A549 (cell line): ENCODE measurements at regions not wholly inside any gene's neighbourhood (a gene's known extent, or its start where the extent isn't known, plus 50 kb on each side); places are given as distances from the start of the nearest gene placed in this dataset.

Source experiments
- ATAC-seq, 2 experiments: fragments of 200-7000 bp in 1 of 2; fragments of >200 bp in 1 of 2; cut with Nextera tagmentation in 1 of 2; cut with Tn5 transposase in 1 of 2; 3 replicates each; pipeline versions ENCODE4 v1.8.0 to v1.9.1; 2018 to 2020; ENCODE audit warnings: mild to moderate bottlenecking in 1 of 2, moderate library complexity in 1 of 2
- CTCF ChIA-PET: fragments of 300-600 bp; sonication (Branson Sonifier 250); formaldehyde crosslinking; extraction: SDS; loops from one replicate; lab custom pipeline; 2021; ENCODE audit warnings: antibody characterized with exemption, inconsistent platforms; lab: Yijun Ruan, JAX
- POLR2A ChIA-PET: fragments of 350-600 bp; formaldehyde crosslinking; extraction: SDS; loops from one replicate; lab custom pipeline; 2021; ENCODE audit warnings: antibody characterized with exemption, inconsistent platforms; lab: Yijun Ruan, JAX
- DNase-seq, 2 experiments: peaks; one replicate each; pipeline versions ENCODE4 v3.0.0 to v3.0.0-alpha.2; 2011 to 2016; ENCODE audit warnings: low read depth in 1 of 2, low spot score in 1 of 2
- FAIRE-seq: peaks from 2 replicates; lab custom pipeline; 2011; peaks lifted over from hg19 to GRCh38; lab: Jason Lieb, UNC
- H3K27ac ChIP-seq, 2 experiments: fragments of >200 bp; sonication (Bioruptor Twin); formaldehyde crosslinking; 3 replicates each; pipeline ENCODE4 v1.5.1; 2016 to 2017
- H3K4me1 ChIP-seq: fragments of >200 bp; sonication (Bioruptor Twin); formaldehyde crosslinking; 3 replicates; pipeline ENCODE4 v1.6.1; 2016
- H3K4me2 ChIP-seq: fragments of >200 bp; sonication (Bioruptor Twin); formaldehyde crosslinking; 3 replicates; pipeline ENCODE4 v1.6.1; 2016
- H3K4me3 ChIP-seq: fragments of >200 bp; sonication (Bioruptor Twin); formaldehyde crosslinking; 3 replicates; pipeline ENCODE4 v1.5.1; 2016
- H3K9me3 ChIP-seq: fragments of >200 bp; sonication (Bioruptor Twin); formaldehyde crosslinking; 3 replicates; pipeline ENCODE4 v1.6.1; 2016
- CTCF ChIP-seq: fragments of >200 bp; sonication (Bioruptor Twin); formaldehyde crosslinking; IDR thresholded peaks from 3 replicates; pipeline ENCODE4 v1.5.1; 2016
- E2F6 ChIP-seq: IDR thresholded peaks from 2 replicates; pipeline ENCODE4 v1.6.1; 2012; ENCODE audit warnings: low read depth, borderline replicate concordance
- EHF ChIP-seq: fragments of 250-450 bp; sonication (Bioruptor Pico); IDR thresholded peaks from 2 replicates; pipeline ENCODE4 v1.5.0; 2020; ENCODE audit warnings: mild to moderate bottlenecking
- ESRRA ChIP-seq: fragments of 150-350 bp; IDR thresholded peaks from 2 replicates; pipeline ENCODE4 v1.6.1; 2014; ENCODE audit warnings: mild to moderate bottlenecking, low read length, borderline replicate concordance
- FOSL2 ChIP-seq, 2 experiments: fragments of 450-650 bp in 1 of 2; fragments of >200 bp in 1 of 2; sonication (Bioruptor Twin) in 1 of 2; formaldehyde crosslinking; IDR thresholded peaks; 2 replicates each; pipeline versions ENCODE4 v1.5.0 to v1.6.1; 2016 to 2020; ENCODE audit warnings: mild to moderate bottlenecking in 1 of 2, moderate library complexity in 1 of 2
- GATA3 ChIP-seq: IDR thresholded peaks from 2 replicates; pipeline ENCODE4 v1.6.1; 2012; ENCODE audit warnings: borderline replicate concordance
- HDAC2 ChIP-seq: fragments of 200-600 bp; sonication (generic); IDR thresholded peaks from 2 replicates; pipeline ENCODE4 v1.6.1; 2016
- HOXA7 ChIP-seq: fragments of 250-450 bp; sonication (Bioruptor Pico); IDR thresholded peaks from 2 replicates; pipeline ENCODE4 v1.5.0; 2020; ENCODE audit warnings: mild to moderate bottlenecking, moderate library complexity
- JUN ChIP-seq, 2 experiments: fragments of >200 bp; sonication (Bioruptor Twin); formaldehyde crosslinking; IDR thresholded peaks; 2 replicates in 1 of 2; 3 replicates in 1 of 2; pipeline ENCODE4 v1.6.1; 2016 to 2017
- KDM1A ChIP-seq: fragments of 200-600 bp; sonication (generic); IDR thresholded peaks from 2 replicates; pipeline ENCODE4 v1.6.1; 2016; ENCODE audit warnings: low read depth, mild to moderate bottlenecking
- MAFK ChIP-seq: fragments of 450-650 bp; IDR thresholded peaks from 2 replicates; pipeline ENCODE4 v1.6.1; 2014; ENCODE audit not compliant: partially characterized antibody
- NFE2L2 ChIP-seq: fragments of 150-350 bp; conservative IDR thresholded peaks from 2 replicates; pipeline ENCODE4 v1.6.1; 2014; ENCODE audit warnings: low read length
- NR3C1 ChIP-seq: fragments of >200 bp; sonication (Bioruptor Twin); formaldehyde crosslinking; IDR thresholded peaks from 3 replicates; pipeline ENCODE4 v1.6.1; 2017
- PBX3 ChIP-seq: IDR thresholded peaks from 2 replicates; pipeline ENCODE4 v1.6.1; 2012
- RAD21 ChIP-seq, 2 experiments: fragments of >200 bp in 1 of 2; sonication (Bioruptor Twin) in 1 of 2; formaldehyde crosslinking in 1 of 2; IDR thresholded peaks in 1 of 2; conservative IDR thresholded peaks in 1 of 2; 2 replicates in 1 of 2; 3 replicates in 1 of 2; pipeline ENCODE4 v1.6.1; 2012 to 2018; ENCODE audit warnings: inconsistent platforms in 1 of 2
- SMC3 ChIP-seq: fragments of >200 bp; sonication (Bioruptor Twin); formaldehyde crosslinking; IDR thresholded peaks from 3 replicates; pipeline ENCODE4 v1.6.1; 2018; ENCODE audit warnings: inconsistent platforms
- TFCP2L1 ChIP-seq: fragments of 250-450 bp; sonication (Bioruptor Pico); IDR thresholded peaks from 2 replicates; pipeline ENCODE4 v1.5.0; 2021; ENCODE audit warnings: mild to moderate bottlenecking
- TP53 ChIP-seq: fragments of 250-450 bp; sonication (Bioruptor Pico); IDR thresholded peaks from 2 replicates; pipeline ENCODE4 v1.5.0; 2021; ENCODE audit warnings: mild to moderate bottlenecking, moderate library complexity
- ZFP36 ChIP-seq: fragments of 450-650 bp; IDR thresholded peaks from 2 replicates; pipeline ENCODE4 v1.6.1; 2014; ENCODE audit warnings: borderline replicate concordance; ENCODE audit not compliant: partially characterized antibody
- WGBS: methylation state at CpG from one replicate; pipeline ENCODE4 v1.1.6; 2017; ENCODE audit errors: missing lambda C conversion rate; 5-methylcytosine and 5-hydroxymethylcytosine counted together
- TF ChIP-seq, protein P1 (sequence below): IDR thresholded peaks from 2 replicates; pipeline ENCODE4 v1.6.1; 2012

DNA sequence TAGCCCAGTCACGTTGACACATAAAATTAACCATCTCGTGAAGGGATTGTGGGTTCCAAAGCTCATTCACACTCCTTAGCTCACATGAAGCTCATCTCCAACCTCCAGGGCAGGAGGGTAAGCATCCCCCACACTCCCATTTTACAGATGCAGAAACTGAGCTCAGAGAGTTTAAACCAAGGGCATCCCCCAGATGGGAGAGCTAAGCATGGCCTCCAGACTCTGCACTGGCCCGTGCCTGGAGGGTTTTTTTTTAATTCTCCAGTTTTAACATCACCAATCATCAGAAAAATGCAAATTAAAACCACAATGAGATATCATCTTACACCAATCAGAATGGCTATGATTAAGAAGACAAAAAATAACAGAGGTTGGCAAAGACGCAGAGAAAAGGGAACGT, 53.3 kb upstream of the TCF7L2 start:
- Histone ChIP-seq H3K4me3 (no peak overlapping the region), H3K4me2 (no peak overlapping the region), H3K4me1 (peaks cover 23% of the 10 kb centered on the region), H3K9me3 (no peaks in the 10 kb centered on the region), H3K27ac (peak overlapping the region in 1 of 2 experiments; percentile 34; a peak in 2 of 6 replicates)
- WGBS: 71% methylated on average over 5 of the region's 5 CpGs
- POLR2A ChIA-PET: no interaction called here
- DNase-seq (no peak), ATAC-seq (no peak), FAIRE-seq (no peak)
- TF ChIP-seq TFCP2L1 (CRISPR knock-in tag) (no peak), KDM1A (0 out of 2 replicates have a peak, but pooled peaks have one; percentile 59)
- CTCF ChIA-PET: interaction anchor here (0.5 kb wide), 1 partner anchor 147 kb away, joined by 5 read pairs; no protein-coding TSS in a partner anchor

GRCh38 chr10:112898540-112899390, 51.3 kb upstream of the TCF7L2 start:
- peaks cover 28% of the 10 kb centered on the region for H3K4me1 ChIP-seq
- ATAC-seq (peak; percentile 87 to 92), DNase-seq (peak; percentile 81 to 95)
- H3K4me3 ChIP-seq: peak overlapping the region; percentile 33
- peaks cover 4% of the 10 kb centered on the region for H3K9me3 ChIP-seq
- H3K4me2 ChIP-seq: peak overlapping the region; percentile 77
- CTCF ChIA-PET: interaction anchor here (0.8 to 1.2 kb wide), 5 partner anchors 12 to 486 kb away, joined by 3 to 4 read pairs (median 3); no protein-coding TSS in a partner anchor
- 1% methylated on average over 20 of the region's 24 CpGs for WGBS
- TF ChIP-seq FOSL2 (IDR thresholded peaks at IDR 0.05) (peak; percentile 41; the same call in 1 of the 2 replicates), FOSL2 (CRISPR knock-in tag; IDR thresholded peaks at IDR 0.05) (peak; percentile 92), EHF (CRISPR knock-in tag) (no peak), GATA3 (peak; percentile 72; the same call in 1 of the 2 replicates), NFE2L2 (no peak), PBX3 (no peak), MAFK (peak; percentile 98), TP53 (CRISPR knock-in tag) (no peak), ZFP36 (no peak), HOXA7 (CRISPR knock-in tag) (no peak), HDAC2 (no peak), KDM1A (no peak), JUN (IDR thresholded peaks at IDR 0.05) (peak in 1 of 2 experiments; percentile 55; a peak in 1 of 5 replicates), NR3C1 (no peak), CTCF (no peak), ESRRA (peak; percentile 85; the same call in 1 of the 2 replicates), E2F6 (peak; percentile 34; the same call in 1 of the 2 replicates), RAD21 (conservative IDR thresholded peaks at IDR 0.05 in 1 of 2, IDR thresholded peaks at IDR 0.05 in 1 of 2) (peak; percentile 46 to 54; a peak in 4 of 5 replicates), SMC3 (peak; percentile 47)
- TF ChIP-seq, protein P1, sequence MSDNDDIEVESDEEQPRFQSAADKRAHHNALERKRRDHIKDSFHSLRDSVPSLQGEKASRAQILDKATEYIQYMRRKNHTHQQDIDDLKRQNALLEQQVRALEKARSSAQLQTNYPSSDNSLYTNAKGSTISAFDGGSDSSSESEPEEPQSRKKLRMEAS: peak; percentile 75
- TF ChIP-seq, all 56 proteins: peak for 9
- POLR2A ChIA-PET: interaction anchor here (0.6 to 1.0 kb wide), 5 partner anchors 19 to 194 kb away, joined by 3 to 5 read pairs (median 3); no protein-coding TSS in a partner anchor
- FAIRE-seq: peak; percentile 39
- H3K27ac ChIP-seq: peak overlapping the region; percentile 83 to 90
